HAP-1 (cell line): ENCODE measurements at regions not wholly inside any gene's neighbourhood (a gene's known extent, or its start where the extent isn't known, plus 50 kb on each side); places are given as distances from the start of the nearest gene placed in this dataset.

Experiments used
- DNase-seq, 2 experiments: peaks; one replicate each; pipeline ENCODE4 v3.0.0-alpha.2; 2016 to 2020; ENCODE audit warnings: low spot score in 2 of 2
- H3K27me3 ChIP-seq: fragments of 250-450 bp; sonication (Bioruptor Pico); 2 replicates; pipeline ENCODE4 v1.5.1; 2020; ENCODE audit warnings: low read depth, mild to moderate bottlenecking, moderate library complexity
- H3K36me3 ChIP-seq: fragments of 250-450 bp; sonication (Bioruptor Pico); replicated peaks from 2 replicates; pipeline ENCODE4 v1.5.1; 2020; ENCODE audit warnings: mild to moderate bottlenecking
- H3K4me1 ChIP-seq: fragments of 250-450 bp; sonication (Bioruptor Pico); 2 replicates; pipeline ENCODE4 v1.5.1; 2020; ENCODE audit warnings: mild to moderate bottlenecking
- H3K4me3 ChIP-seq: fragments of 250-450 bp; sonication (Bioruptor Pico); 2 replicates; pipeline ENCODE4 v1.5.1; 2020; ENCODE audit warnings: mild to moderate bottlenecking, moderate library complexity
- H3K9me3 ChIP-seq: fragments of 250-450 bp; sonication (Bioruptor Pico); 2 replicates; pipeline ENCODE4 v1.5.1; 2020; ENCODE audit warnings: mild to moderate bottlenecking, moderate library complexity
- in situ Hi-C: fragments of 300-500 bp; cut with MboI; formaldehyde crosslinking; loops from 3 replicates; pipeline ENCODE4 v1.14.3; 2020; ENCODE audit warnings: low sequenced_read_pairs, inconsistent platforms, mixed read lengths

- in situ Hi-C loops = no loop called here
- Histone ChIP-seq H3K36me3 (no peaks in the 10 kb centered on the region), H3K4me3 (no peak overlapping the region), H3K9me3 (no peaks in the 10 kb centered on the region), H3K4me1 (no peaks in the 10 kb centered on the region), H3K27me3 (no peaks in the 10 kb centered on the region)
- no peak for DNase-seq
These were observed 69.8 kb upstream of the MAFB start for GRCh38 chr20:40758790-40759189.

DNA sequence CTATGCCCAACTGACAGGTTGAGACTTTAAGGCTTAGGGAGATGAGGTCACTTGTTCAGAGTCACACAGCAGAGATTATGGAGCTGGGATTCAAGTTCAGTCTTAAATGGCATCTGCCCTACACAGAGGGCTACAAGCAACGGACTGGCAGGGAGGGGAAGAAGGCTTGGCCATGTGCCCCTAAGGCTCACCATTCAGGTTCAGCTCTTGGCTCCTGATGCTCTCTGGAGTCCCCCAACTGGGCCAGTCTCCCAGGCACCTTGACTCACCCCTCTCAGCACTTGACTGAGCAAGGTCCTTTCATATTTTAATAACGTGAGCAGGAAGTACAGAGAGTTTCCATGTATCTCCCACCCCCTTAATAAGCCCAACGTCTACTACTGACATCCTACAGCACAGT is 71.4 kb upstream of the MAFB start:
- no peaks in the 10 kb centered on the region for H3K27me3 ChIP-seq
- no peak overlapping the region for H3K4me3 ChIP-seq
- DNase-seq = no peak
- no peaks in the 10 kb centered on the region for H3K9me3 ChIP-seq
- in situ Hi-C loops = no loop called here
- no peaks in the 10 kb centered on the region for H3K4me1 ChIP-seq
- no peaks in the 10 kb centered on the region for H3K36me3 ChIP-seq

- no peak for DNase-seq
- Histone ChIP-seq H3K4me3 (no peak overlapping the region), H3K4me1 (no peaks in the 10 kb centered on the region), H3K36me3 (no peaks in the 10 kb centered on the region), H3K27me3 (no peaks in the 10 kb centered on the region), H3K9me3 (no peaks in the 10 kb centered on the region)
- in situ Hi-C loops = no loop called here
These were observed 74.7 kb upstream of the MAFB start for GRCh38 chr20:40763646-40764295.

- H3K4me1 ChIP-seq = no peaks in the 10 kb centered on the region
These were observed 76.9 kb upstream of the MAFB start for GRCh38 chr20:40765814-40766480.

GRCh38 chr20:40766790-40767614 is 78.0 kb upstream of the MAFB start:
- no peak for DNase-seq
- no peak overlapping the region for H3K4me3 ChIP-seq
- no peaks in the 10 kb centered on the region for H3K27me3 ChIP-seq
- no peaks in the 10 kb centered on the region for H3K9me3 ChIP-seq
- in situ Hi-C loops = no loop called here
- no peaks in the 10 kb centered on the region for H3K36me3 ChIP-seq
- H3K4me1 ChIP-seq = no peaks in the 10 kb centered on the region

More at GRCh38 chr20:40765814-40766480, 76.9 kb upstream of the MAFB start:
- no peaks in the 10 kb centered on the region for H3K27me3 ChIP-seq
- H3K9me3 ChIP-seq = no peaks in the 10 kb centered on the region
- H3K36me3 ChIP-seq = no peaks in the 10 kb centered on the region
- H3K4me3 ChIP-seq = no peak overlapping the region
- DNase-seq = no peak
- in situ Hi-C loops = no loop called here

DNA sequence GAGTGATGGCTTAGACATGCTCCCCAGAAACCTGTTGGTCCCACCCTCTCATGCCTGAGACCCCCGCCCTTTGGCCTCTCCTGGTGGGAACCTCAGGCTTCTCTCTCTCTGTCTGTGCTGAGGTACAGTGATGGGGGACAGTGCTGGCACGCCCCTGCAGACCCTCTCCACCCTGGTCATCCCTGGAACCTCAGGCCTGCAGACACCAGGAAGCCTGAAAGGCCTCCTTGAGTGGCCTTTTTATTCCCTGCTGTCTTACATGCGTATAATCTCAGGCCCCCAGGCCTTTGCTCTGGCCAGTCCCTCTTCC is 78.5 kb upstream of the MAFB start:
- DNase-seq = no peak
- Histone ChIP-seq H3K36me3 (no peaks in the 10 kb centered on the region), H3K4me1 (no peaks in the 10 kb centered on the region), H3K4me3 (no peak overlapping the region), H3K27me3 (no peaks in the 10 kb centered on the region), H3K9me3 (no peaks in the 10 kb centered on the region)
- in situ Hi-C loops = no loop called here

- in situ Hi-C loops = no loop called here
- no peaks in the 10 kb centered on the region for H3K4me1 ChIP-seq
- no peaks in the 10 kb centered on the region for H3K27me3 ChIP-seq
- no peaks in the 10 kb centered on the region for H3K36me3 ChIP-seq
- DNase-seq = no peak
- no peaks in the 10 kb centered on the region for H3K9me3 ChIP-seq
- H3K4me3 ChIP-seq = no peak overlapping the region
These were observed 79.1 kb upstream of the MAFB start for GRCh38 chr20:40768105-40768504.

DNA sequence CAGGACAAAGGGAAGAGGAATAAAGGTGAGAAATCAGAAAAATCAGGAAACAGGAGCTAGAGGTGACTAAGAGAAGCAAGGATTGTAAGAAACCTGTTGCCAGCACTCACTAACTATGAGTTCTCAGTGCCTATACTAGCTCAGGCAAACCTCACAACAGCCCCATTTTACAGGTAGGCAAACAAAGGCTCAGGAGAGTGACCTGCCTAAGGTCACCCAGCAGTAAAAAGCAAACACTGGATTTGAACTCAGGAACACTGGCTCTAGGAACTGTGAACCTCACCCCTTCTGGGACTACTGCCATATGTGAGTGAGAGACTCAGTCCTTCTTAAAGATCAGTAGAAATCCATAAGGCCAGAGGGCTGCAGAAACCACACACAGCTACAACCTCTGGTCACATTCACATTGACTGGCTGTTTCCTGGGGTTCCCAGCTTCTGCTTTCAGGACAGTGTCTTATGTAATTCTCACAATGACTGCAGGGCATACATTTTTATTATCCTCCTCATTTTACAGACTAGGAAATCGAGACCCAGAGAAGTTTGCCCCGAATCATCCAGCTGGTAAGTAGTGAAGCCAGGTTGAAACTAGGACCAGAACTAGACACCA is 80.7 kb upstream of the MAFB start:
- in situ Hi-C loops = no loop called here
- no peak overlapping the region for H3K4me3 ChIP-seq
- H3K36me3 ChIP-seq = no peaks in the 10 kb centered on the region
- no peaks in the 10 kb centered on the region for H3K9me3 ChIP-seq
- no peaks in the 10 kb centered on the region for H3K4me1 ChIP-seq
- DNase-seq = no peak
- H3K27me3 ChIP-seq = no peaks in the 10 kb centered on the region

DNA sequence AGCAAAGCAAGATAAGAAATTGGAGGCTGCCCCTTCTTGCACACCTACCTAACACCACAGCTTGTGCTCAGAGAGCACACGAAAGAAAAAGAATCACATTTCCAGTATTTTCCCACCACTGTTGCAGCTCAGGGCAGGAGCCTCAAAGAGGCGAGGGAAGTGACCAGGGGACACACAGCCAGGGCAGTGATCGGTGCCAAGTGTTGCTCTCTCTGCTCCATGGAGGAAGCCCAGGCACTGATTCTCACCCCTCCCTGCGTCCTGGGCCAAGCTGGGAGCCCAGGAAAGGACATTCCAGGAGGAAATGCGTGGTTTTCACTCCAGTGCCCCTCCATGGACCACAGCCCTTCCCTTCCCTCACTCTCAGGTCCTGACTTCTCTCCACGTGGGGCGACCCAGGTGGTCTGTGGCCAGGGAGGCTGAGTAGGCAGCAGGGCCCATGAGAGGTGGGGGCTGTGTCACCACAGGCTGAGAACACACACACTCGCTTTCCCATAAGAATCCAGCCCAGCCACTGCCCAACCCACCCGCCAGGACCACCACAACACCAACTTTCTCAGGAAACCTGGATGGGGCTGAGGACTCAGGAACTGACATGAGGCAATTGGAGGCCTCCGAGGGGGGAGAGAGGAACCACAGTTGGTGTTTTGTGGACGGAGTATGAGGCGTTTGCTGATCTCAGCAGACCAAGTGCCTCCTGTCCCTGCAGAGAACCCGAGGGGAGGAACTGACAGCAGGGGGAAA is 81.7 kb upstream of the MAFB start:
- Histone ChIP-seq H3K4me1 (no peaks in the 10 kb centered on the region), H3K27me3 (no peaks in the 10 kb centered on the region), H3K36me3 (no peaks in the 10 kb centered on the region), H3K4me3 (no peak overlapping the region), H3K9me3 (no peaks in the 10 kb centered on the region)
- DNase-seq = no peak
- in situ Hi-C loops = no loop called here

DNA sequence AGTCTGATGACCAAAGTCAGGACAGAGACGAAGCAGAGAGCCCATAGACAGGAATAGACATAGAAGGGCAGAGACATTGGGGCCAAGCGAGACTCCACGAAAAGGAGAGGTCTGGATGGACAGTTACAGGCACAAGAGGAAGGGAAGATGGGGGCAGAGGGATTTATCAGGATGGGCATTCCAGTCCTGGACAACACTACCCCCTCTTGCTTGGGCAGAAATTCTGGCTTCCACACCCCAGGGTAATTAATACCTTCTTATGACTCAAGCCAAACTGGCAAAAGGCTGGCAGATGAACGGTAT is 82.2 kb upstream of the MAFB start:
- Histone ChIP-seq H3K36me3 (no peaks in the 10 kb centered on the region), H3K27me3 (no peaks in the 10 kb centered on the region)
- no peak for DNase-seq

GRCh38 chr20:40771848-40772511 is 82.9 kb upstream of the MAFB start:
- no peaks in the 10 kb centered on the region for H3K9me3 ChIP-seq
- H3K36me3 ChIP-seq = no peaks in the 10 kb centered on the region
- no peaks in the 10 kb centered on the region for H3K4me1 ChIP-seq
- in situ Hi-C loops = no loop called here
- H3K27me3 ChIP-seq = no peaks in the 10 kb centered on the region
- no peak overlapping the region for H3K4me3 ChIP-seq
- DNase-seq = no peak

More for the DNA sequence above, 82.2 kb upstream of the MAFB start:
- in situ Hi-C loops = no loop called here
- Histone ChIP-seq H3K9me3 (no peaks in the 10 kb centered on the region), H3K4me3 (no peak overlapping the region), H3K4me1 (no peaks in the 10 kb centered on the region)

GRCh38 chr20:40773376-40773775 is 84.3 kb upstream of the MAFB start:
- DNase-seq = no peak
- H3K9me3 ChIP-seq = no peaks in the 10 kb centered on the region
- no peaks in the 10 kb centered on the region for H3K4me1 ChIP-seq
- H3K4me3 ChIP-seq = no peak overlapping the region
- H3K27me3 ChIP-seq = no peaks in the 10 kb centered on the region
- in situ Hi-C loops = no loop called here
- H3K36me3 ChIP-seq = no peaks in the 10 kb centered on the region

DNA sequence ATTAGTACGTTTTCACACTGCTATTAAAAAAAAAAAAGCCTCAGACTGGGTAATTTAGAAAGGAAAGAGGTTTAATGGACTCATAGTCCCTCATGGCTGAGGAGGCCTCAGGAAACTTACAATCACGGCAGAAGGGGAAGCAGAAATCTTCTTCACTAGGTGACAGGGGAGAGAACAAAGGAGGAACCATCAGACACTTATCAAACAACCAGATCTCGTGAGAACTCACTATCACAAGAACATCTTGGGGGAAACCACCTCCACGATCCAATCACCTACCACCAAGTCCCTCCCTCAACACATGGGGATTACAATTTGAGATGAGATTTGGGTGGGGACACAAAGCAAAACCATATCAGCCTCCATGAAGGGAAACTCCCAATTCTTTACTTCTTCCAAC is 85.2 kb upstream of the MAFB start:
- Histone ChIP-seq H3K4me1 (no peaks in the 10 kb centered on the region), H3K9me3 (no peaks in the 10 kb centered on the region), H3K27me3 (no peaks in the 10 kb centered on the region), H3K4me3 (no peak overlapping the region), H3K36me3 (no peaks in the 10 kb centered on the region)
- in situ Hi-C loops = no loop called here
- no peak for DNase-seq
